Mesenchymal stem cell (in vitro differentiated cells and primary cell): ENCODE measurements at regions not wholly inside any gene's neighbourhood (a gene's known extent, or its start where the extent isn't known, plus 50 kb on each side); places are given as distances from the start of the nearest gene placed in this dataset.

Experiments
- DNase-seq: peaks from one replicate; pipeline ENCODE4 v3.0.0-alpha.2; 2013
- H2AFZ ChIP-seq: one replicate; pipeline ENCODE4 v1.6.1; 2013; ENCODE audit warnings: low read depth, mild to moderate bottlenecking, control low read depth, inconsistent platforms, low read length, moderate library complexity
- H2AK5ac ChIP-seq: 2 replicates; pipeline ENCODE4 v1.6.1; 2013; ENCODE audit warnings: low read length, moderate library complexity, mild to moderate bottlenecking, inconsistent platforms; ENCODE audit not compliant: severe bottlenecking
- H2BK120ac ChIP-seq: one replicate; pipeline ENCODE4 v1.6.1; 2013; ENCODE audit warnings: low read depth, mild to moderate bottlenecking, inconsistent platforms, low read length, moderate library complexity
- H2BK12ac ChIP-seq, 2 experiments: one replicate each; pipeline ENCODE4 v1.6.1; 2013; ENCODE audit warnings: inconsistent platforms in 2 of 2, low read length in 2 of 2, mild to moderate bottlenecking in 2 of 2, moderate library complexity in 2 of 2, control low read depth in 1 of 2
- H2BK15ac ChIP-seq: one replicate; pipeline ENCODE4 v1.6.1; 2013; ENCODE audit warnings: mild to moderate bottlenecking, low read depth, inconsistent platforms; ENCODE audit not compliant: poor library complexity, severe bottlenecking
- H2BK5ac ChIP-seq: 2 replicates; pipeline ENCODE4 v1.6.1; 2013; ENCODE audit warnings: low read depth, mild to moderate bottlenecking, low read length, control low read depth, inconsistent platforms; ENCODE audit not compliant: poor library complexity, severe bottlenecking
- H3K14ac ChIP-seq, 2 experiments: one replicate each; pipeline ENCODE4 v1.6.1; 2013; ENCODE audit warnings: inconsistent platforms in 2 of 2, low read length in 2 of 2, control low read depth in 1 of 2, mild to moderate bottlenecking in 1 of 2, moderate library complexity in 1 of 2
- H3K18ac ChIP-seq, 2 experiments: one replicate each; pipeline ENCODE4 v1.6.1; 2013; ENCODE audit warnings: inconsistent platforms in 2 of 2, low read length in 2 of 2, control low read depth in 1 of 2, low read depth in 1 of 2, mild to moderate bottlenecking in 1 of 2
- H3K23ac ChIP-seq, 2 experiments: one replicate each; pipeline ENCODE4 v1.6.1; 2013; ENCODE audit warnings: inconsistent platforms in 2 of 2, low read length in 2 of 2, mild to moderate bottlenecking in 2 of 2, moderate library complexity in 2 of 2, control low read depth in 1 of 2
- H3K27ac ChIP-seq: 2 replicates; pipeline ENCODE4 v1.5.1; 2013; ENCODE audit warnings: mild to moderate bottlenecking, moderate library complexity, low read length, control low read depth, inconsistent platforms; ENCODE audit not compliant: poor library complexity, severe bottlenecking
- H3K27me3 ChIP-seq, 2 experiments: 2 replicates each; pipeline versions ENCODE4 v1.6.1 to v1.7.0; 2013; ENCODE audit warnings: low read length in 2 of 2, mild to moderate bottlenecking in 2 of 2, moderate library complexity in 2 of 2, control low read depth in 1 of 2, inconsistent platforms in 1 of 2; ENCODE audit not compliant: control insufficient read depth in 1 of 2, insufficient read depth in 1 of 2
- H3K36me3 ChIP-seq, 2 experiments: 2 replicates each; pipeline versions ENCODE4 v1.6.1 to v1.7.0; 2013; ENCODE audit warnings: low read length in 2 of 2, control low read depth in 1 of 2, inconsistent platforms in 1 of 2, low read depth in 1 of 2, mild to moderate bottlenecking in 1 of 2; ENCODE audit not compliant: insufficient read depth in 2 of 2, control insufficient read depth in 1 of 2
- H3K4ac ChIP-seq, 2 experiments: one replicate each; pipeline ENCODE4 v1.6.1; 2013; ENCODE audit warnings: inconsistent platforms in 2 of 2, low read length in 2 of 2, mild to moderate bottlenecking in 2 of 2, moderate library complexity in 2 of 2, control low read depth in 1 of 2, low read depth in 1 of 2
- H3K4me1 ChIP-seq: 2 replicates; pipeline ENCODE4 v1.6.1; 2013; ENCODE audit warnings: low read depth, low read length, control low read depth; ENCODE audit not compliant: control insufficient read depth, insufficient read depth
- H3K4me2 ChIP-seq: 2 replicates; pipeline ENCODE4 v1.6.1; 2013; ENCODE audit warnings: low read length, mild to moderate bottlenecking, inconsistent platforms; ENCODE audit not compliant: poor library complexity, severe bottlenecking
- H3K4me3 ChIP-seq, 2 experiments: 2 replicates each; pipeline versions ENCODE4 v1.5.1 to v1.7.0; 2013; ENCODE audit warnings: low read length in 2 of 2, mild to moderate bottlenecking in 2 of 2, control low read depth in 1 of 2, low read depth in 1 of 2; ENCODE audit not compliant: insufficient read depth in 1 of 2
- H3K79me1 ChIP-seq: replicated peaks from 2 replicates; pipeline ENCODE4 v1.6.1; 2013; ENCODE audit warnings: mild to moderate bottlenecking, control low read depth, low read length, inconsistent platforms; ENCODE audit not compliant: poor library complexity, severe bottlenecking
- H3K9ac ChIP-seq: 2 replicates; pipeline ENCODE4 v1.7.0; 2013; ENCODE audit warnings: mild to moderate bottlenecking, low read length, moderate library complexity
- H3K9me3 ChIP-seq: 2 replicates; pipeline ENCODE4 v1.7.0; 2013; ENCODE audit warnings: mild to moderate bottlenecking, low read length; ENCODE audit not compliant: control insufficient read depth
- H4K8ac ChIP-seq: one replicate; pipeline ENCODE4 v1.6.1; 2013; ENCODE audit warnings: inconsistent platforms, mild to moderate bottlenecking, low read length, moderate library complexity
- H4K91ac ChIP-seq: one replicate; pipeline ENCODE4 v1.6.1; 2013; ENCODE audit warnings: mild to moderate bottlenecking, low read length, inconsistent platforms
- WGBS: methylation state at CpG from one replicate; pipeline ENCODE4 v1.1.7; 2013; ENCODE audit warnings: mixed read lengths; 5-methylcytosine and 5-hydroxymethylcytosine counted together

DNA sequence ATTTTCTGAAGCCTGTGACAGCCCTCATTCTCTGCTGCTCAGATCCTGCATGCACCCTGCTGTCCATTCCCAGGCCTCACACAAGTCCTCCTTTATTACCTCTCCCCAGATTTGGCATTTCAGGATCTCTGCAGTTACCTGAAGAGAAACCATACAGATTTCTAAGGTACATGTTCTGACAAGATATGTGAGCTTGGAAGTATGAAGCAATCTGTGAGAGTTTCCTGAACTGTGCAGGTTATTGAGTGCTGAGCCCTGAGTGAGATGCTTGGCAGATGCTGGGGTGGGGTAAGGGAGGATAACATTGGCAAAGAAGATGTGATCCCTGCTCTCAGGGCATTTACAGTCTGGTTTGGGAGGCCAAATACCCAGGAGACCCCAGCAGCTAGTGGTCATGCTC, 91.9 kb upstream of the EPCAM start:
- peaks cover 9% of the 10 kb centered on the region for H3K4me1 ChIP-seq
- H3K18ac ChIP-seq, result no peak overlapping the region
- no peak overlapping the region for H2AK5ac ChIP-seq
- H4K8ac ChIP-seq, result no peak overlapping the region
- H3K4me3 ChIP-seq, result no peak overlapping the region
- H2BK120ac ChIP-seq, result no peak overlapping the region
- no peak overlapping the region for H3K27ac ChIP-seq
- no peak overlapping the region for H2AFZ ChIP-seq
- H3K36me3 ChIP-seq, result no peaks in the 10 kb centered on the region
- peak overlapping the region in 1 of 2 experiments; percentile 38 for H2BK12ac ChIP-seq
- H3K23ac ChIP-seq, result no peak overlapping the region
- no peak overlapping the region for H4K91ac ChIP-seq
- H3K14ac ChIP-seq, result no peak overlapping the region
- no peak overlapping the region for H3K4me2 ChIP-seq
- no peaks in the 10 kb centered on the region for H3K27me3 ChIP-seq
- peaks cover 3% of the 10 kb centered on the region for H3K79me1 ChIP-seq
- H3K4ac ChIP-seq, result no peak overlapping the region
- H2BK15ac ChIP-seq, result no peak overlapping the region
- H2BK5ac ChIP-seq, result no peak overlapping the region
- H3K9me3 ChIP-seq, result no peaks in the 10 kb centered on the region
- no peak overlapping the region for H3K9ac ChIP-seq
- DNase-seq, result no peak

DNA sequence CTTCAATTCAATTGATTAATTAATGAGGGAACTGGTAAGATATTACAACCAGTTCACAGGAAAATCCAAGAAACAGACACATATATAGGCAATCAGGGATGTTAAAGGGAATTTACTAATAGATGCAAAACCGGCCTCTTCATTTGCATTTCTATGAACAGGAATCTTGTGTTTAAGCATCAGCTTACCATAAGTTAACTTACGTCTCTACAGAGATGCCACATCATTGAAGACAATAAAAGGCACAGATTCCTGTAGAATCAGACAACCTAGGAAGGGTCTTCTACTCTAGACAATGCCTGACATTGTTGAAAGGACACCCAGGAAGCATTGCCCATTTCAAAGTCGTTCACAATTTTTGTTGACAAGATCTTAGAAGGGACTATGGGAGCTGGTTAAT, 93.0 kb upstream of the EPCAM start:
- Histone ChIP-seq H4K8ac (no peak overlapping the region), H3K4me3 (no peak overlapping the region), H3K9me3 (no peaks in the 10 kb centered on the region), H3K4ac (no peak overlapping the region), H3K4me2 (no peak overlapping the region), H2BK120ac (no peak overlapping the region), H2BK15ac (no peak overlapping the region), H3K18ac (no peak overlapping the region), H3K23ac (no peak overlapping the region), H3K27me3 (no peaks in the 10 kb centered on the region), H3K14ac (no peak overlapping the region), H3K4me1 (peaks cover 12% of the 10 kb centered on the region), H3K27ac (no peak overlapping the region), H3K36me3 (no peaks in the 10 kb centered on the region), H3K9ac (no peak overlapping the region), H2AFZ (no peak overlapping the region), H2BK12ac (no peak overlapping the region), H2BK5ac (no peak overlapping the region), H2AK5ac (no peak overlapping the region), H4K91ac (no peak overlapping the region), H3K79me1 (peaks cover 7% of the 10 kb centered on the region)
- WGBS, result 71% methylated on average over 2 of the region's 3 CpGs
- no peak for DNase-seq

DNA sequence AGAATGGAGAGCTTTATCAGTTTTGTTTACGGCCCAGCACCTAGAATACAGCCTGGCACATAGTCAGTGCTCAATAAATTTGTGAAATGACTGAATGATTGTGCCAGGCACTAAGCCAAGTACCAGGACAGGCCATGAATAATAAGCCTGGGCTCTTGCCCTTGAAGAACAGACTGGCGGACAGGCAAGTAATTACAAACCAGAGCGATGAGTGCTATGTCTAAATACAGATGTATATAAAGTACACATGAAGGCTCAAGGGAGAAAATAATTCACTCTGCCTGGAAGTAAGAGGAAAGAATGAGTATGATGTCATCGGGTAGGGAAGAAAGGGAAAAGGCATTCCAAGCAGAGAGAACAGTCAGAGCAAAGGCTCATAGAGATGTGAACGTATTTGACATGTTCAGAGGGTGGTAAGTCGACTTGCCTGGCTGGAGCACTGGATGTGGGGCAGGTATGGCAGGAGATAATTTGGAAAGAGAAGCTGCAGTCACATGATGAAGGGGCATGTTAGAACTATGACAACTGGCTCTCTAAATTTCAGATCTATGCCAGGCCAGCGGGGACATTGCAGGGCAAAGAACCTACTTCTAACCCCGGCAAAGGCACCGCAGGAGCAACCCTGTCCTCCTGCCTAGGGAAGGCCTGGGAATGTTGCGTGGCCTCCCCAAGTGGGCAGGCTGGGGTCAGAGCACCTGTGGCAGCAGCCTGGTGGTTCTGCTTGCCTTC, 94.9 kb upstream of the EPCAM start:
- Histone ChIP-seq H4K91ac (peak overlapping the region; percentile 30), H2BK5ac (no peak overlapping the region), H4K8ac (peak overlapping the region; percentile 5), H3K9ac (peak overlapping the region; percentile 53), H3K9me3 (no peaks in the 10 kb centered on the region), H3K79me1 (peaks cover 7% of the 10 kb centered on the region), H3K4me1 (peaks cover 19% of the 10 kb centered on the region), H3K27ac (peak overlapping the region; percentile 29), H3K4me3 (no peak overlapping the region), H2BK15ac (no peak overlapping the region), H3K36me3 (no peaks in the 10 kb centered on the region), H3K18ac (peak overlapping the region; percentile 9 to 90), H3K4me2 (no peak overlapping the region), H3K23ac (no peak overlapping the region), H2AFZ (no peak overlapping the region), H2AK5ac (peak overlapping the region; percentile 11), H3K14ac (peak overlapping the region in 1 of 2 experiments; percentile 98), H2BK120ac (peak overlapping the region; percentile 55), H2BK12ac (peak overlapping the region; percentile 2 to 100), H3K4ac (peak overlapping the region in 1 of 2 experiments; percentile 98), H3K27me3 (no peaks in the 10 kb centered on the region)
- DNase-seq, result peak; percentile 94
- 43% methylated on average over 10 of the region's 10 CpGs for WGBS

DNA sequence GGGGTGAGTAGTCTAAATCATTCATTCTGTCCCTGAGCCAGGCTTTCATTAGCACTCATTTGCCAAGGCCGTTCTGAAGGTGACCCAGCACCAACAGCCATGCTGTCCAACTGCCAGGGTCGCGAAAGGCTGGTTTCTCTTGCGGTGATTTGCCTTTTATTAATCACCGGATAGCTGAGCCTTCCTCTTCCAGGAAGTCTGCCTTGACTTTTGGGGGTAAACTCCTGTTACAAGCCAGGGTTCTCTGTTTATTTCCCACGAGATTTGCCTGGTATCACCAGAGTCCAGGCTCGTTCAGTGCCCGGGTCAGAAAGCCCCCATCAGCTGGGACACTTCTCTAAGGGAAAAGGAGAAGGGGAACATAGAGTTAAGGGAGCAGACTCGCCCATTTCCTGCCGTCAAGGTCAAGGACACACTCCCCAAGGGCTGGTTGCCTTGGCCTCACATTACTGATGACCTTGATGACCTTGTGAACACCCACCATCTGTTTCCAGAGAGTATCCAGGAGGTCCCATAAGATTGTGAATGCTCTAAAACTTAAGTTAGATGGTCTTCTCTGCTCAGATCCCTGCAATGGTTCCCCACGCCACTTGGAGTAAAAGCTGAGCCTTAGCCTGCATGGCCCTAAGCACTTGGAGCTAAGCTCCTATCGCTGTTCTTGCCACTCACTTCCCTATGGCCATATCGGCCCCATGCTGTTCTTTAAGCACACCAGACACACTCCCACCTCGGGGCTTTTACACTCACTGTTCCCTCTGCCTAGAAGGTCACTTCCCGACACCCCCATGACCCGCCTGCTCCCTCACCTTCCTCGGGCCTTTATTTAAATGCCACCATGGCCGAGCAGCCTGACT, 96.0 kb upstream of the EPCAM start:
- H3K4me1 ChIP-seq, result peaks cover 20% of the 10 kb centered on the region
- peak overlapping the region; percentile 12 to 81 for H2BK12ac ChIP-seq
- 68% methylated on average over 18 of the region's 18 CpGs for WGBS
- no peaks in the 10 kb centered on the region for H3K9me3 ChIP-seq
- H3K4me3 ChIP-seq, result peak overlapping the region in 1 of 2 experiments; percentile 67
- peak overlapping the region; percentile 23 for H2AK5ac ChIP-seq
- no peak overlapping the region for H4K91ac ChIP-seq
- peaks cover 7% of the 10 kb centered on the region for H3K79me1 ChIP-seq
- peak overlapping the region; percentile 64 for H3K9ac ChIP-seq
- H2BK5ac ChIP-seq, result no peak overlapping the region
- H3K27ac ChIP-seq, result no peak overlapping the region
- H3K18ac ChIP-seq, result peak overlapping the region; percentile 64 to 87
- no peak overlapping the region for H3K4me2 ChIP-seq
- no peak overlapping the region for H3K14ac ChIP-seq
- no peak overlapping the region for H2BK15ac ChIP-seq
- H4K8ac ChIP-seq, result peak overlapping the region; percentile 23
- H3K36me3 ChIP-seq, result no peaks in the 10 kb centered on the region
- DNase-seq, result no peak
- H3K23ac ChIP-seq, result no peak overlapping the region
- H2AFZ ChIP-seq, result no peak overlapping the region
- no peaks in the 10 kb centered on the region for H3K27me3 ChIP-seq
- H2BK120ac ChIP-seq, result peak overlapping the region; percentile 9
- peak overlapping the region; percentile 3 to 47 for H3K4ac ChIP-seq
